ENCODE measurements at regions not wholly inside any gene's neighbourhood (a gene's known extent, or its start where the extent isn't known, plus 50 kb on each side); places are given as distances from the start of the nearest gene placed in this dataset.
A peak's percentile ranks its signal among the peaks of the same experiment; 100 is the strongest.

- Histone ChIP-seq H3K27me3 (ENCODE audit: control insufficient read depth, insufficient read depth, low read length) (no peaks in the 10 kb centered on the region), H3K4me3 (ENCODE audit: low read depth, low read length) (no peak overlapping the region), H3K36me3 (ENCODE audit: control insufficient read depth, insufficient read depth, low read length) (no peaks in the 10 kb centered on the region)
- TF ChIP-seq, protein P1, sequence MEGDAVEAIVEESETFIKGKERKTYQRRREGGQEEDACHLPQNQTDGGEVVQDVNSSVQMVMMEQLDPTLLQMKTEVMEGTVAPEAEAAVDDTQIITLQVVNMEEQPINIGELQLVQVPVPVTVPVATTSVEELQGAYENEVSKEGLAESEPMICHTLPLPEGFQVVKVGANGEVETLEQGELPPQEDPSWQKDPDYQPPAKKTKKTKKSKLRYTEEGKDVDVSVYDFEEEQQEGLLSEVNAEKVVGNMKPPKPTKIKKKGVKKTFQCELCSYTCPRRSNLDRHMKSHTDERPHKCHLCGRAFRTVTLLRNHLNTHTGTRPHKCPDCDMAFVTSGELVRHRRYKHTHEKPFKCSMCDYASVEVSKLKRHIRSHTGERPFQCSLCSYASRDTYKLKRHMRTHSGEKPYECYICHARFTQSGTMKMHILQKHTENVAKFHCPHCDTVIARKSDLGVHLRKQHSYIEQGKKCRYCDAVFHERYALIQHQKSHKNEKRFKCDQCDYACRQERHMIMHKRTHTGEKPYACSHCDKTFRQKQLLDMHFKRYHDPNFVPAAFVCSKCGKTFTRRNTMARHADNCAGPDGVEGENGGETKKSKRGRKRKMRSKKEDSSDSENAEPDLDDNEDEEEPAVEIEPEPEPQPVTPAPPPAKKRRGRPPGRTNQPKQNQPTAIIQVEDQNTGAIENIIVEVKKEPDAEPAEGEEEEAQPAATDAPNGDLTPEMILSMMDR (IDR thresholded peaks at IDR 0.05; ENCODE audit: insufficient read depth, low read length, severe bottlenecking): no peak
- FAIRE-seq: no peak
- DNase-seq (ENCODE audit: low read depth): peak; percentile 12
These were observed 1712.5 kb downstream of the C4orf33 start for GRCh38 chr4:130808492-130808891.

GRCh38 chr4:130812117-130812765 lies 1716.3 kb downstream of the C4orf33 start:
- DNase-seq (ENCODE audit: low read depth) (no peak), FAIRE-seq (no peak)
- H3K4me3 ChIP-seq (ENCODE audit: low read depth, low read length): no peak overlapping the region
- H3K36me3 ChIP-seq (ENCODE audit: control insufficient read depth, insufficient read depth, low read length): no peaks in the 10 kb centered on the region
- TF ChIP-seq, protein P1 (IDR thresholded peaks at IDR 0.05; ENCODE audit: insufficient read depth, low read length, severe bottlenecking): no peak
- no peaks in the 10 kb centered on the region for H3K27me3 ChIP-seq (ENCODE audit: control insufficient read depth, insufficient read depth, low read length)

GRCh38 chr4:130814896-130815295 lies 1718.9 kb downstream of the C4orf33 start:
- Histone ChIP-seq H3K27me3 (ENCODE audit: control insufficient read depth, insufficient read depth, low read length) (no peaks in the 10 kb centered on the region), H3K4me3 (ENCODE audit: low read depth, low read length) (no peak overlapping the region), H3K36me3 (ENCODE audit: control insufficient read depth, insufficient read depth, low read length) (no peaks in the 10 kb centered on the region)
- TF ChIP-seq, protein P1 (IDR thresholded peaks at IDR 0.05; ENCODE audit: insufficient read depth, low read length, severe bottlenecking): no peak
- DNase-seq (ENCODE audit: low read depth) (no peak), FAIRE-seq (no peak)

GRCh38 chr4:130820448-130820847 lies 1724.5 kb downstream of the C4orf33 start:
- TF ChIP-seq, protein P1 (IDR thresholded peaks at IDR 0.05; ENCODE audit: insufficient read depth, low read length, severe bottlenecking): no peak
- Histone ChIP-seq H3K36me3 (ENCODE audit: control insufficient read depth, insufficient read depth, low read length) (no peaks in the 10 kb centered on the region), H3K27me3 (ENCODE audit: control insufficient read depth, insufficient read depth, low read length) (no peaks in the 10 kb centered on the region), H3K4me3 (ENCODE audit: low read depth, low read length) (no peak overlapping the region)
- FAIRE-seq: no peak
- DNase-seq (ENCODE audit: low read depth): no peak

- TF ChIP-seq, protein P1 (IDR thresholded peaks at IDR 0.05; ENCODE audit: insufficient read depth, low read length, severe bottlenecking): no peak
- no peak for DNase-seq (ENCODE audit: low read depth)
- no peaks in the 10 kb centered on the region for H3K27me3 ChIP-seq (ENCODE audit: control insufficient read depth, insufficient read depth, low read length)
- no peak for FAIRE-seq
- no peaks in the 10 kb centered on the region for H3K36me3 ChIP-seq (ENCODE audit: control insufficient read depth, insufficient read depth, low read length)
- no peak overlapping the region for H3K4me3 ChIP-seq (ENCODE audit: low read depth, low read length)
These were observed 1729.3 kb downstream of the C4orf33 start for GRCh38 chr4:130825284-130825683.

- Histone ChIP-seq H3K27me3 (ENCODE audit: control insufficient read depth, insufficient read depth, low read length) (no peaks in the 10 kb centered on the region), H3K36me3 (ENCODE audit: control insufficient read depth, insufficient read depth, low read length) (no peaks in the 10 kb centered on the region), H3K4me3 (ENCODE audit: low read depth, low read length) (no peak overlapping the region)
- DNase-seq (ENCODE audit: low read depth): no peak
- TF ChIP-seq, protein P1 (IDR thresholded peaks at IDR 0.05; ENCODE audit: insufficient read depth, low read length, severe bottlenecking): no peak
- no peak for FAIRE-seq
These were observed 1754.1 kb downstream of the C4orf33 start for GRCh38 chr4:130850019-130850524.
